ENCODE measurements at regions not wholly inside any gene's neighbourhood (a gene's known extent, or its start where the extent isn't known, plus 50 kb on each side); places are given as distances from the start of the nearest gene placed in this dataset.

DNA sequence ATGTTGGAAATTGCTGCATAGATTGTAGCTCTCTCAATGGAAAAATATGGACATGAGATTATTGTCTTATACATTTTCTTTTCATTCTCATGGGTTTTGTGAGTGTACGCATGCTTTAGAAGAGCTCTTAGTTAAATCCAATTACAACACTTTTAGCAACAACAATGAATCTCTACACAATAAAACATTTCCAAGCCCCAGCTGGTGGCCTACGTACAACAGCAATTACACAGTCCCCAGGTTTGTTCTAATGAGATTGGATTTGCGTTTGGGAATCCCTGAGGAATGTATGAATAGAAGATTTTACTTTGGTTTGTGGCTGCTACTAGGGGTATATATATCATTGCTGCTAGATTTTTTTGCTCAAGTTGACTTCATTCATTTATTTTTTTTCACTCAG is 98.6 kb downstream of the FHDC1 start:
- DNase-seq = no peak

DNA sequence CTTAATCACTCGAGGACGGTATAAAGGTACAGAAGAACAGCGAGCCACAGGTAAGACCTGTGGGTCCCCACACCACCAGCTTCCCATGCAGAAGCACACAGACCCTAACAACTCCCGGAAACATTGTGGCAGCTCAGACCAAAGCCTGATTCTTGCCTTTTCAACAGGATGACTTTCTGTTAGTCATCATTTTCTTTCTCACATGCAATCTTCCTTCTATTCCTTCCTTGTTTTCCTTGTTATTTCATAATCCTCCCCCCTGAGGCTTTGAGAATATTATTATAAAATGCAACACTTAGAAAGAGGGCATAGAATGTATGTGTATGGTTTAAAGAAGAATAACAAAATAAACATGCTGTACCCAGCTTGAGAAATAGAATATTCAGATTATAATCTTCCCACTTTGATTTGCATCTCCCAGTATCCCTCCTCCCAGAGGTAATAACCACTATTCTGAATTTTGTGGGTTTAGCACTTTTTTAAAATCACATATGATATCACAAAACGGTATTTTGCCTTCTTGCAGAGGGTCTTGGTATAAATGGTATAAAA is 100.9 kb downstream of the FHDC1 start:
- DNase-seq = no peak

DNA sequence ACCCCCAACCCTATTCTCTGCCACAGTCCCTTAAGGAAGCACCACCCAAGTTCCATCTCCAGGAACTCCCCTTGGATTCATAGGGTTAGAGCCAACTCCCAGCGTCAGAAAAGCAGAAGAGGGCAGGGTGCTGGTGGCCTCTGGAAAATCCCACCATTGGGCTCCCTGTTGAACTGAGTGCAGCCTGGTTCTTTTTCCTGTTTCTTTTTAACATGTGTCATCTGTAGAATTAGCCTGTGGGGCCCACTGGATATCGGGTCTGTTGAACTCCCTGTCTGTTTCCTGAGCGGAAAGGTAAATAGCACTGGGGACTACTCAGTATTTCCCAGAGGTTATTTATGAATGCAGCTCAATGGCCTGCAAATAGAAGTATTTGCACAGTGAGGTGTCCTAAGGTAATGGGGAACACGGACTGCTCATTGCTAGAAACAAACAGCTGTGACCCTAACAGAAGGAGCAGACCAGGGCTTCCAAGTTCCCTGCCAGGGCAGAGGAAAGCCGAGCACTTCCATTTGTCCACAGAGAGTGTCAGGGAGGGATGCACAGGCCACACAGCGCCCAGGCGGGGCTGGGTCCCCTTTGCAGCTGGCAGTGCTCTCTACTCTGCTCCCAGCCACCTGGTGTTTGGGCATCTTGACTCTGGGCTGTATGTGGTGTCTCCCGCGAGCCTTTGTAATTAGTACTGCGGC is 102.6 kb downstream of the FHDC1 start:
- no peak for DNase-seq

DNA sequence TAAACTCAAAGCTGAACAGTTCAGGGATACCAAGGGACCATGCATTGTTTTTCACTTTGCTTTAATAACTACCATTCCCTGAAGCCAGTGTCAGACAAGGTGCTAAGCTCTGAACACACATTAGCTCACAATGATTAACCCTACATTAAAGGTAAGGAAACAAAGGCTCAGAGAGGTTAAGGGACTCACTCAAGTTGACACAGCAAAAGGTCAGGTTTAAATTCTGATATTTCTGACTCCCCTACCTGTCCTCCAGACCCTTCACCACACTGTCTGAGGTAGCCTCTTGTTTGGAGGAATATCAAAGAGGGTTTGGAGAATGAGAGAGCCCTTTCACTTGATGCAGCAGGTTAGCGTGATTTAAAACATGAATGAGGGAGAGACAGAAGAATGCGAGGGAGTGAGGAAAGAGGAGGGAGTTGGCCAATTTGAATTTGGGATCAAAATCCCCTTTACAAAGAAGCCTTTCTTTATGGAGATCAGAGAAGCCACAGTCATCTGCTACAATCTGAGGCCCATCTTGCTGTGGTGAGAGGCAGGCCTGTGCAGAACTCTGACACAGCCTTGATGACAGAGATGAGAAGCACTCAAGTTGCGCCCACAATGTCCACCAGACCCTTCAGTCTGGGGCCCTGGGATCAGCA is 103.5 kb downstream of the FHDC1 start:
- DNase-seq = no peak

DNA sequence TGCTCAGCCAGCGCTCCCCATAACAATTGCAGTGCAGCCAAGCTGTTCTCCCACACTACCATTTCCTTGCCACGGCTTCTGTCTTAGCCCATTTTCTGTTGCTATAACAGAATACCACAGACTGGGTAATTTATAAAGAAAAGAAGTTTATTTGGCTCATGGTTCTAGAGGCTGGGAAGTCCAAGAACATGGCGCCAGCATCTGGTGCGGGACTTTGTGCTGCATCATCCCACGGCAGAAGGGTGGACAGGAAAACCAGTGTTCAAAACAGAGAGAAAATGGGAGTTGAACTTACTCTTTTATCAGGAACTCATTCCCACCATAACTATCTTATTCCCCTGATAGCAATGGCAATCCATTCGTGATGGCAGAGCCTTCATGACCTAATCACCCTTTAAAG is 104.6 kb downstream of the FHDC1 start:
- DNase-seq = no peak

DNA sequence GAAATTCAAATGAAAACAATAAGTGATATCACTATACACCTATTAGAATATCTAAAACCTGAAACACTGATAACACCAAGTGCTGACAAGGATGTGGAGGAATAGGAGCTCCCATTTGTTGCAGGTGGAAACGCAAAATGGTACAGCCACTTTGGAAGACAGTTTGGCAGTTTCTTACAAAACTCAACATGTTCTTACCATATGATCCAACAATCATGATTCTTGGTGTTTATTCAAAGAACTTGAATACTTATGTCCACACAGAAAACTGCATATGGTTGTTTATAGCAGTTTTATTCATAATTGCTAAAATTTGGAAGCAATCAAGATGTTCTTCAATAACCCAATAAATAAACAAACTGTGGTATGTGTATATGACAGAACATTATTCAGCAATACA is 107.9 kb downstream of the FHDC1 start:
- no peak for DNase-seq

DNA sequence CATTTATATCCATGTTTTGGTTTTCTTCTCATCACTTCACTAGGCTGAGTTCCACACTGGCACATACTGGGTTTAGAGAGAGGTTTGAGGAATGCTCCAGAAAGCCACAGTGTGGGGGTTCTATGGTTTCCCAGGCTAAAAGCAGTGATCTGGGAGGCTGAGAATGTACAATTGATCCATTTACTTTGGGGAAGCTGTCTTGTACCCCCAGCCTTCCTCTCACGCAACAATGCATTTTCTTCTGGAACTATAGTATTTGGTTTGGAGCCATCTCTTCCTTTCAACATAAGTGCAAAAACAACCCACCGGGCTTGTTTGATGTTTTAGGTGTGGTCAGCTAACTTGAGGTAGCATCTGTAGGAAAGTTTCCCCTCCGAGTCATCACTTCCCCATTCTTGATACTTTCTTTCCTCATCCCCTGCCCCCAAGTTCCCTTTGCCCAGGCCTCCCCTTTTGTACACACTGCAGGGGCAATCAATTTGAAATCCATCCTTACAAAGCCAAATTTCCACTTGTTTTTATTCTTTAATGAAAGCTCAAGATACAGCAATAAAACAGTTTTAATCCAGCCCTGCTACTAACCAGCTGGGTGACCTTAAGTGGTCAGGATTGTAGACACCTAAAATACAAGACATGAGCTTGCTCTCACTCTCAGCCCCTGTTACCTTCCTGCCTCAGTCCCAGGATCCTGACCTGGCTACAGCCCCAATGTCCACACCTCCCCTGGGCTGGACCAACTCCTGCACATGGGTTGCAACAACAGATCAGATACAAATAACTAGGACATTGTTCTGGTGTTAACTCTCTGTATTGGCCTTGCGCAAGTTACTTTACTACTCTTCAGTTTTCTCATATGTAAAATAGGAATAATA is 109.2 kb downstream of the FHDC1 start:
- no peak for DNase-seq

DNA sequence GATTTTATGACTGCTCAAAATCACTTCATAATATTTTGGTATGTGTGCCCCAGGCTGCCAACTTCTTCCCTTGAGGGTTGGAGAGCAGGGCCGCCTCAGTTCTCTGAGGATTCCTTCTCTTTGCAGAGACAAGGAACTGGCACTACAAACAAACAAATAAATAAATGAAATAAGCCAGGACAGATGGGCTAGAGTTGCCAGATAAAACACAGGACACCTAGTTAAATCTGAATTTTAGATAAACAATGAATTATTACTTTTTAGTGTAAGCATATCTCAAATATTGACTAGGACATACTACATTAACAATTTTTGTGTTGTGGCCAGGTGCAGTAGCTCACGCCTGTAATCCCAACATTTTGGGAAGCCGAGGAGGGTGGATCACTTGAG is 122.5 kb downstream of the FHDC1 start:
- DNase-seq = no peak

DNA sequence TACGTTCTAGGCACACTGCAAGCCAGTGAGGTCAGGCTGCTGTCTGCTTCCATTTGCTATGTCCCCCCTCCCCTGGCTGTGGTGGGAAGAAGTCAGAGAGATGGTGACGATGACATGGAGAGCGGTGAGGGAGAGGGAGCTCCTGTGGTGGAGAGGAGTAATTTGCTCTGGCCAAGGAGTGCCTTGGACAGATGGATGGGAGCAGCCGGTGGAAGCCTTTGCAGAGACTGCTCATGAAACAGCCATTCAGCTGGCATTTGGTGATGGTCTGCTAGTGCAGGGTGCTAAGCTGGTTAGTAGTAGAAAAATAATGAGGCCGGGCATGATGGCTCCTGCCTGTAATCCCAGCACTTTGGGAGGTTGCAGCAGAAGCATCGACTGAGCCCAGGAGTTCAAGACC is 124.1 kb downstream of the FHDC1 start:
- DNase-seq = no peak

DNA sequence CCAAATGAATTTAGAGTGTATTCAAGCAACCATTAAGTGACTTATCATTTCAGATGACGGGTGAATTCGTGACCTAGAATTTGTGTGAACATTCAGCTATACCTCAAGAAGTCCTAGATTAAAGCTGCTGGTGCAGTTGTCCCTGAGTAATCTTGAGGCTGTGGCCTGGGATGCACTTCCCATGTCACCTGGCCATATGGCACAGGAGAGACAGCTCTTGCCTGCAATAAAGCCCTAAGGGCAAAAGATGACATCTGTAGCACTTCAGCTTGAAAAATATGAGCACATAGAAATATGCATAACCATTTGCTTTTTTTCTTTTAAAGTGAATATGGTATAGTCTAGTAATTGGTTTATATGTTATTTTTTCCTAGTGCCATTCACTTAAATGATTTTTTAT is 125.8 kb downstream of the FHDC1 start:
- DNase-seq = no peak

DNA sequence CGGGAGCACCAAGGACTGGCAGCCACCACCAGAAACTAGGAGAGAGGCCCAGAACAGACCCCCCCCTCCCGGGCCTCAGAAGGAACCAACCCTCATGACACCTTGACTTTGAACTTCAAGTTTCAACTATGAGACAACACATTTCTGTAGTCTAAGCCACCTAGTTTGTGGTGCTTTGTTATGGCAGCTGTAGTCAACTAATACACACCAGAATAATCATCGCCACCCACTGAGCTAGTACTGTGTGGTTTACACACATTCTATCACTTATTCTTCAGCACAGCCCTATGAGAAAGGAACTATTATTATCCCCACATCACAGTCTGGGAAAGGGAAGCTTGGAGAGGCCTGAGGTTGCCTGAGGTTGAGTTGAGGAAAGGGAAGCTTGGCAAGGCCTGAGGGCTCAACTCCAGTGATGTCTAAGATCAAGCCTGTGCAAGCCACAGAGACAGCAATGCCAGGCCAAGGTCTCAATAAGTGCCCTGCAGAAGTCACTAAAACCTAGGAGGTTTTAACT is 126.6 kb downstream of the FHDC1 start:
- no peak for DNase-seq

DNA sequence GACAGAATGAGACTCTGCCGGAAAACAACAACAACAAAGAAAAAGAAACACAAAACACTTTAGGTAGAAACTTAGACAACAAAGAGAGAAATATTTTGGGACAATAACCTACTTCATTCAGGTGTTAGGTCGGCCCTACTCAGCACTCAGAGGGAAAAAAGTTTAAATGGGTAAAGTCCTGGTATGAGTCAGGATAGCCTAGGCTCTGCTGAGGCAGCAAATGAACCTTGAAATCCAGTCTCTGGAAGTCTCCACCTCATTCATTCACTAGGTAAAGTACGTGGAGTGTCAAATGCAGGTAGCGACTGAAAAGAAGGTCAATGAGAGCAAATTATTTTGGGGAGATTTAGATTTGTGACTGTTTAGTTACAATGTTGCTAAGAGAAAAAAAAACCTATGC is 127.4 kb downstream of the FHDC1 start:
- DNase-seq = no peak

DNA sequence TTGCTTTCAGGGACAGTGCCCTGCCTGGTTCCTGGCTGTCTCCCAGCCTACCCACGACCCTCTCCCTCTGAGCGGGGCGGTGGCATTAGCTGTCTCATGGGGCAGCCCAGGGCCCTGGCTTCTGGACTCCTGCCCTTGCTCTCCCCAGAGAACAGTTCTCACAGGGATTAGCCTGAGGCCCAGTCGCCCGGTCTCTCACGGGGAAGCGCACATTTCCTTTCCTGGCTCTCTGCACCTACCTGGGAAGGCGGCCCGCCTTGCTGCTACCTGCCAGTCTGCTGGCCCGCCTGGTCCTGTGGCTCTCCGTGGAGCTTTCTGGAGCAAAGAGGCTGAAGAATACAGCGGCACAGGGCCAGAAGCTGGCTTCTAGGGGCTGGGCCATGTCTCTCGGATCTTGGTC is 128.4 kb downstream of the FHDC1 start:
- no peak for DNase-seq

DNA sequence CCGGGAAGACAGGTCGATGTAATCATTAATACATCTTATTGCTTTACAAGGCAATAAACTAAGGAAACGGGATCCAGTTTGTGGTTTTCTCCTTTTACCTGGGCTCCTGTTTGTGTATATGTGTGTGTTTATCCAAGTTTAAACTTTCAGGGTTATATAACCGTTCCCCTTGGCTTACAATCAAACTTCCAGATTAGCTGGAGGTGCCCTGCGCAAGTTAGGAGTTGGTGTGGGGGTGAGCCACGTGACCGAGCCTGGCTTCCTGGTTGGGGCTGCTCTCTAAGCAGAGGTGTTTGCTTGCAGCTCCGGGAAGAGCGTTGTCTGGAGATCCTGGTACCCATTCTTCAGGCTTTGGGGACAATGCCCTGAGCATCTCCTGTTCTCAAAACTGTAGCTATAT is 129.2 kb downstream of the FHDC1 start:
- DNase-seq = no peak

DNA sequence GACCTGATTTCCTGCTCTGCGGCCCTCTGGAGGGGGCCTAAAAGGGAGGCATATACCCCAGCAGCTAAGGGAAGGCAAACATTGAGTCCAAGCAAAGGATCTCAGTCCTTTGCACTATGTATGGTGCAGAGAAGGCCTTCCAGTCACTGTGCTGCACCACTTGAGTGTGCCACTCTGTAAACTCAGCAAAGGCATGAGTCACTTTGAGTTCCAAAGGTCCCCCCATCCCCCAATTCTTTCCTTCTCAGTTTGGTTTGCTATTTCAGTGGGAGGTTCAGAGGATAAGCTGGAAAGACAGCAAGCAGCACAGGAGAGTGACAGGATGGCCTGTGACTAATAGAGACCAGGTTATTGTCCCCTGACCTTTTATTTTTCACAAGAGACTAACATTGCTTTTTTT is 131.3 kb downstream of the FHDC1 start:
- DNase-seq = no peak

DNA sequence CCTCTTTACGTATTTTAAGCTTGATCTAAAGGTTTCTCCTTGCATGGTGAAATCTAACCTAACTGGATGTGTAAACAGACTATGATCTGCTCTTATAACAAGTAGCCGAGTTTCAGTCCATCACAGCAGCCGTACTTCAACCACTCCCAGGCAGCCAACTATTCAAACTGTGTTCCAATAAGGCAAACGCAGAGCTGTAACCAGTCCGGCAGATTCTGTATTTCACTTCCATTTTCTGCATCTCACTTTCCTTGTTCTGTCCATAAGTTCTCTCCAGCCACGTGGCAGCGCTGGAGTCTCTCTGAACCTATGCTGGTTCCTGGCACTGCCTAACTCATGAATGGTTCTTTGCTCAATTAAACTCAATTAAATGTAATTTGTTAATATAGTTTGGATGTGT is 132.6 kb downstream of the FHDC1 start:
- DNase-seq = no peak

DNA sequence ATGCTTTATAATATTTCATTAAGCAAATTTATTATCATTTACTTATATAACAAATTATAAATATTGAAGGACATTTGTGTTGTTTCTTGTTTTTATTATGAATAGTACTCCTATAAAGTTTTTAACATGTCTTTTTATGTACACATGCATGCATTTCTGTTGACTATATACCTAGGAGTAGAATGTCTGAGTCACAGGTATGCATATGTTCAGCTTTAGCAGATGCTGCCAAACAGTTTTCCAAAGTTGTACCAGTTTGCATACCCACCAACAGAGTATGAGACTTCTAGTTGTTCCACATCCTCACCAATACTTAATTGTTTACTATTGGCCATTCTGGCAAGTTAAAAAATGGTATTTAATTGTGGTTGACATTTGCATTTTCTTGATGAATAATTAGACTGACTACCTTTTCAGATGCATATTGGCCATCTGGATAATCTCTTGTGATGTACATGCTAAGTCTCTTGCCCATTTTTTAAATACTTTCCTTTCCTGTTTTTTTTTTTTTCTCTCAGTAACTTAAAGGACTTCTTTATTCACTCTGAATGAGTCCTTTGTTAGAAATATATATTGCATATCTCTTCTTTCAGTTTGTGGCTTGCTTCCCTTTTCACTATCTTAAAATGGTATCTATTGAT is 132.2 kb upstream of the TRIM2 start:
- no peak for DNase-seq

DNA sequence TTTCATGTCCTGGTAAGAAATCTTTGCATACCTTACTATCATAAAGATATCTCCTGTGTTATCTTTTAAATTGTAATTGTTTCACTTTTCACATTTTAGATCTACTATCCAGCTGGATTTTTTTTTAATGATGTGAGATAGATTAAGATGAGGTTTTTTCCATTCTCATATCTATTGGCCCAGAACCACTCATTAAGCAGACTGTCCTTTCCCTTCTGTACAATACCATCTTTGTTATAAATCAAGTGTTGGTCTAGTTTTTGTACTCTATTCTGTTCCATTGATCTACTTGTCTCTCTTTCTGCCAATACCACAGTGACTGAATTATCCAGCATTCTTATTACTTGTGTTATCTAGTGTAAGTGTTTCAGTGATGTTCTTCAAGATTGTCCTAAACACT is 131.6 kb upstream of the TRIM2 start:
- DNase-seq = no peak

DNA sequence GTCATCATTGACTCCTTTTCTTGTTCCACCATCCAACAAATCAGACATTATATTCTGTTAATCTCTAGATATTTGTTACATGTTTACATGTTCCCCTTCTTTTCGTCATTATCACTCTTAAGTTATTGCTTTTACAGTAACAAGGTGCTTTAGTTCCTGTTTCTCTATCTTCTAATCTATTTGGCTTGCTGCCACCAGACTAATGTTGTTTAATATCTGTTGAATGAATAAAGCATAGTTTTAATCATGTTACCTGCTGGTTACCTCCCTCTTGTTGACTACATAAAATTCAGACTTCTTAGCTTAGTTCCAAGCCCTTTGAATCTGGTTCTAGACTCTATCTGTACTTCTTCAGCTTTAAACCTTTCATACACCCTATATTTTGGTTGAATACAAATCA is 129.8 kb upstream of the TRIM2 start:
- DNase-seq = no peak

DNA sequence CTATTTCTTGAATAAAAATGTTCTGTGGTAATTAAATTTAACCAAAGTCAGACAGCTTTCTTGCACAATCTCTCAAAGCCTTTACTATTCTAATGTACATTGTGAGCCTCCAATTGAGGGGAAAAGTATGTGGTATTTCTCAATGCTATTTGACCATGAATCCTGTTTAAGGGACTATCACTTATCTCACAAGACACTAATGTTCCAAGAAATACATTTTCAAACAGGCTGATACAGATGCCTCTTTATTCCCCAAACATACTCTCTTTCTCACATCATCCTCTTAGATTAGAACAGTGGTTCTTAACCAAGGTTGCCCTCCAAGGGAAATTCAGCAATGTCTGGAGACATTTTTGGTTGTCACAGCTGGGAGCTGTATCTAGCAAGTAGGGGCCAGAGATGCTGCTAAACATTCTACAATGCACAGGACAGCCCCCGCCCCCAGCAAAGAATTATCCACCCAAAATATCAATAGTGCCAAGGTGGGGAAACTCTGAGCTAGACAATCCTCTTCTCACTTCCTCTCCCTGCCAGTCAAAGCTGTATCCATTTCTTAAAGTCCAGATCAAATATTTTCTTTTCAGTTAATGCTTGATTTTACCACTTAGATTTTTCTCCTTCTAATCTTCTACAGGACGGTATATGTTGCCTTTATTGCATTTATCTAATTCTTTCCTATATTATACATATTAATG is 129.2 kb upstream of the TRIM2 start:
- DNase-seq = no peak

DNA sequence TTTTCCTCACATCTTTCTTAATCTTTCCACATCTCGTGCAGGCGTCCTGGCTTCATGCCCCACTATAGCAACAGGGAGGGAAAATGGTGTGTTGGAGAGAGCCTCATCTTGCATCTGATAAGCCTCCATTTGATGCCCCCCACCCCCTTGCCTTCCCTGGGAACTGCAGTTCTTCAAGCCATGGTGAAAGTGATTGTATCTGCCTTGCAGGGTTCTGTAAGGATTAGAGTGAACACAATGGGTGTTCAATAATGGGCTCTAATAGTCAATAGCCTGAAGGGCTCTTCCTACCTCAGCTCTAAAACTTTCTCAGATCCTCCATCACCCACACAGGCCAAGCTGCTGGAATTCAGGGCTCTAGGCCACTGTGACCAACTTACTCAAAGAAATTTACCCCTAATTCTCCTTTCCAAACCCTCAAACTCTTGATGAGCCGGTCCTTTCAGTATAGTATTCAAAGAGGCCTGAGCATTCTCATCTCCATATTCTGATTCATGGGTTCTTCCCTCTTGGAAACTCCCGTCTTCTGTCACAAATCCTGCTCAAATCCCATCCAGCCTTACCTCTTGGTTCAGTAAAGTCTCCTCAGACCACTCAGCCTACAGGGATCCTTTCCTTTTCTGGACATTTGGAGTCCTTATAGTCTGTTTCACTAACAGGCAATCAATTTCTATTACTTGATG is 128.3 kb upstream of the TRIM2 start:
- no peak for DNase-seq

DNA sequence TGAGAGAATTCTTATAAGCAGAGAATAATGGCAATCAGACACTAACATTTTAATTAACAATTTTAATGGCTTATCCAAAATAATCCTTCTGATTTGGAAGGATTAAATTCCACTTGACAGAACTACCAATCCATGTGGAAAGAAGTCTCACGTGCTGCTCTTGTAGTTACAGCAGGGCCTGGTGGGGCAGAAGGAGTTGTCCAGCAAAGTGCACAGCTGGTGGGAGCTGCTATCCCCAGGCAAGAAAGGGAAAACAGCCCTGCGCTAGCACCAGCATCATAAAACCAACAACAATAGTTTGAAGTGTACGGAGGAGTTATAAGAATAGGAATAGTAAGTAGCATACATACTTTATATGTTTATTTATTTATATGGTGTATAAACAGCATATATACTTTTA is 127.4 kb upstream of the TRIM2 start:
- DNase-seq = no peak

All from T-helper 1 cell (primary cell).